Type B pancreatic cell (in vitro differentiated cells): ENCODE measurements at regions not wholly inside any gene's neighbourhood (a gene's known extent, or its start where the extent isn't known, plus 50 kb on each side); places are given as distances from the start of the nearest gene placed in this dataset.

Source experiments
- DNase-seq: peaks from one replicate; pipeline ENCODE4 v3.0.0; 2021; ENCODE audit warnings: mixed read lengths; ENCODE audit not compliant: unreplicated experiment; ENCODE audit errors: extremely low spot score
- H3K27ac Mint-ChIP-seq: 2 replicates; pipeline ENCODE4 v1.8.0; 2021; ENCODE audit warnings: mild to moderate bottlenecking, mixed read lengths
- H3K27me3 Mint-ChIP-seq: 2 replicates; pipeline ENCODE4 v1.8.0; 2021; ENCODE audit warnings: mixed read lengths
- H3K36me3 Mint-ChIP-seq: 2 replicates; pipeline ENCODE4 v1.8.0; 2021; ENCODE audit warnings: mixed read lengths
- H3K4me1 Mint-ChIP-seq: one replicate; pipeline ENCODE4 v1.8.0; 2021; ENCODE audit warnings: mixed read lengths; ENCODE audit not compliant: unreplicated experiment
- H3K4me3 Mint-ChIP-seq: 2 replicates; pipeline ENCODE4 v1.8.0; 2021; ENCODE audit warnings: mild to moderate bottlenecking, mixed read lengths
- H3K9me3 Mint-ChIP-seq: 2 replicates; pipeline ENCODE4 v1.8.0; 2021; ENCODE audit warnings: mixed read lengths
- TF ChIP-seq, protein P1 (sequence below): fragments of 200-600 bp; sonication (generic); conservative IDR thresholded peaks from 2 replicates; pipeline ENCODE4 v1.5.0; 2021; ENCODE audit warnings: antibody characterized with exemption, mild to moderate bottlenecking

DNA sequence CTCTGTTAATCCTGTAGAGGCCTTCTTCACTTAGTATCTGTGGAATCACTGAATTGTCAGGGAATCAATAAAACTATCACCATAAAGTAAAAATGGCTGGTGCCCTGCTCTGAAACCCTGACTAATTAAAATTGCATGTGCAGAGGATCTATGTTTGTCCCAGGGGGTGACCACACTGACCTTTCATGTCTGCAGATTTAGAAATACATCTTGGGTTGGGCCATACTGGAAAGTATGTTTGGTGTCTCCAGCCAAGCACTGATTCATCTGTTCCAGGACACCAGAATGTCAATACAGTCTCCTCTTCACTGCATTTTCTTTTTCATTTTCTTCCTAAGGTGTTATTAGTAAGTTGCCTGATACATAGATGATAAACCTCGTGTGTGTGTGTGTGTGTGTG is 490.9 kb upstream of the INTU start:
- H3K36me3 Mint-ChIP-seq, result no peaks in the 10 kb centered on the region
- H3K27ac Mint-ChIP-seq, result no peak overlapping the region
- TF ChIP-seq, protein P1, sequence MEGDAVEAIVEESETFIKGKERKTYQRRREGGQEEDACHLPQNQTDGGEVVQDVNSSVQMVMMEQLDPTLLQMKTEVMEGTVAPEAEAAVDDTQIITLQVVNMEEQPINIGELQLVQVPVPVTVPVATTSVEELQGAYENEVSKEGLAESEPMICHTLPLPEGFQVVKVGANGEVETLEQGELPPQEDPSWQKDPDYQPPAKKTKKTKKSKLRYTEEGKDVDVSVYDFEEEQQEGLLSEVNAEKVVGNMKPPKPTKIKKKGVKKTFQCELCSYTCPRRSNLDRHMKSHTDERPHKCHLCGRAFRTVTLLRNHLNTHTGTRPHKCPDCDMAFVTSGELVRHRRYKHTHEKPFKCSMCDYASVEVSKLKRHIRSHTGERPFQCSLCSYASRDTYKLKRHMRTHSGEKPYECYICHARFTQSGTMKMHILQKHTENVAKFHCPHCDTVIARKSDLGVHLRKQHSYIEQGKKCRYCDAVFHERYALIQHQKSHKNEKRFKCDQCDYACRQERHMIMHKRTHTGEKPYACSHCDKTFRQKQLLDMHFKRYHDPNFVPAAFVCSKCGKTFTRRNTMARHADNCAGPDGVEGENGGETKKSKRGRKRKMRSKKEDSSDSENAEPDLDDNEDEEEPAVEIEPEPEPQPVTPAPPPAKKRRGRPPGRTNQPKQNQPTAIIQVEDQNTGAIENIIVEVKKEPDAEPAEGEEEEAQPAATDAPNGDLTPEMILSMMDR, result no peak
- peaks cover 4% of the 10 kb centered on the region for H3K4me1 Mint-ChIP-seq
- DNase-seq, result no peak
- no peaks in the 10 kb centered on the region for H3K27me3 Mint-ChIP-seq
- no peaks in the 10 kb centered on the region for H3K9me3 Mint-ChIP-seq
- H3K4me3 Mint-ChIP-seq, result no peak overlapping the region

DNA sequence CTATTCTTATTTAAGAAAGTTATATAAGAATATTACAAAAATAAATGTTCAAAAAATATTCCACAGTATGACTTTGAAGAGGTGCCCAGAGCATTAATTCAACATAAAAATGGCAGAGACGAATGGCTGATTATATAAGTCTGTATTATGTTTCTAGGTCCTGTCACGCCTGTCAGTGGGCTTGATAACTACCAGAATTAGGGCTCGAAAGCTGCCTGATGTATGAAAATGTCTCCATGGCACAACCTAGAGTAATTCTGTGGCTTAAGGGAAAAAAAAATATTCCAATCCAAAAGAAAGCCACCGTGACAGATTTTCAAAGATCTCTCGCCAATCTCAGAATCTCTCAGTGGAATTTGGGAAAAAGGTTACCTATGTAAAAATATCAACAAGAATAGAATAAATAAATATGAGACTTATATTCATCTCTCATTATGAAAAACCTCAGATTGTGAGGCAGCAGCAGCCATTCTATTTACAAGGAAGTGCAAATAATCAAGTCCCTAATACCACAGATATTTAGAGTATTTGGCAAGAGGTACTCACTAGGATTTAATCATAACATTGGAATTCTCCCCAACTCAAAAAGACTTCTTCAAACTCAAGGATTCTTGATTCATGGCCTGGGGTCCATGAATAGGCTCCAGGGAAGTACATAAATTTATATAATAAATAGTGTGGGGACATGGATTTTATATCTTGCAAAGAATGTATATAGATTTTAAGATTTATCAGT is 489.1 kb upstream of the INTU start:
- Mint-ChIP-seq H3K27me3 (no peaks in the 10 kb centered on the region), H3K4me3 (no peak overlapping the region), H3K9me3 (no peaks in the 10 kb centered on the region), H3K4me1 (peaks cover 4% of the 10 kb centered on the region), H3K27ac (no peak overlapping the region), H3K36me3 (no peaks in the 10 kb centered on the region)
- TF ChIP-seq, protein P1, result no peak
- no peak for DNase-seq

DNA sequence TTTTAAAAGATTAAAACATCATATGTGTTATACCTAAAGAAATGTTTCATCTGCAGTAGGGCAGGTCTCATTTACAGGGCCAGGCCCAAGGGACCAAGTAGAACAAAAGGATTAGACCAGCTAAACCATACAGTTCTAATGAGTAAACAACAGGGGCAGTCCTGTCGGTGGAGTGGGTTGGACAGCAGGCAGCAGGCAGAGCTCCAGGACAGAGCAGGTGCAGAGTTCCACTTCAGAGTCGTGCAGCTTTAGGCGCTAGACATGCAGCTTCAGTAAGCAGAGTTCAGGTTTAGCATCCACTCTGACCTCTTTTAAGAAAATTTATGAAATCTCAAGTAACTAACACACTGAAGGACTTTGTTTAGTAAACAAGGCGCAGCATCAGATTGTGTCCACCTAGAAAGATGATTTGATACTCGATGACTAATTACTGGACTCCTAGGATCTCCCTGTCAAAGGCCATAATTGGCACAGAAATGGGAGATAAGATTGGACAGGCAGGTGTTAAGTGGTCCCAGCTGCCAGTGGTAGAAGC is 487.7 kb upstream of the INTU start:
- Mint-ChIP-seq H3K4me1 (peaks cover 4% of the 10 kb centered on the region), H3K36me3 (no peaks in the 10 kb centered on the region), H3K27ac (no peak overlapping the region), H3K9me3 (no peaks in the 10 kb centered on the region), H3K27me3 (no peaks in the 10 kb centered on the region), H3K4me3 (no peak overlapping the region)
- TF ChIP-seq, protein P1, result no peak
- no peak for DNase-seq

DNA sequence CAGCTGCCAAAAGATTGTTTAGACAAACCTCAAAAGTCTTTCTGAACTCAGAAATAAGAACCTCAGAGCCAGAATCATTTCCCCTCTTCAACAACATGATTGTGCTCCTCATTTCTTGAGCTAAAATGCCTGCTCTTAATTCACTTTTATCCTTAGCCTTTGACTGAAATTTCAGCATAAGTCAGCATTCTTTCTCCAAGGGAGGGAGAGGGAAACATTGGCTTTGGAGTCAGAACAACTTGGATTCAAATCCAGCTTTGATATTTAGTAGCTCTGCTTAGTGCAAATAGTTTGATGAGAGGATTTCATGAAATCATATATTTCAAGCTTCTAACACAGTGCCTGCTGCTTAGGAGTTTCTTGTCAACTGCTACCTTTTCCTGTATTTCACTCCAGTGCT is 484.6 kb upstream of the INTU start:
- Mint-ChIP-seq H3K4me3 (no peak overlapping the region), H3K9me3 (no peaks in the 10 kb centered on the region), H3K27ac (no peak overlapping the region), H3K36me3 (no peaks in the 10 kb centered on the region), H3K4me1 (no peaks in the 10 kb centered on the region), H3K27me3 (no peaks in the 10 kb centered on the region)
- no peak for DNase-seq
- TF ChIP-seq, protein P1, result no peak

DNA sequence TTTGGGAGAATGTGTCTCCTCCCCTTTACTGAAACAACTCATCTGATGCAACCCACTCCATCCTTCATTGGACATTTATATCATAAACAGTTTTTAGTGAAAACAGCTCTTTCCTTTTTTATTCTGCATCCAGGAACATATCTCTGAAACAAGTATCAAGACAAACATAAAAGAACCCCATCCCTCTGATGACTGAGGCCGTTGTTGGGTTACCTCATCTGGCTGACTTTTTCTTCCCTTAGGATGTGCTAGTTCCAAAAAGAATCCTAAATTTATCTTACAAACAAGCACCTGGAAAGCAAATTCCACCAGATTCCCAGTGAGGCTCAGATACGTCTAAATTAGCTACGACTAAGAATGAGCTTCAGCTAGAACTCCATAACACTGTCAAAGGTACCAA is 483.7 kb upstream of the INTU start:
- DNase-seq, result no peak
- no peaks in the 10 kb centered on the region for H3K27me3 Mint-ChIP-seq
- TF ChIP-seq, protein P1, result no peak
- H3K4me3 Mint-ChIP-seq, result no peak overlapping the region
- no peaks in the 10 kb centered on the region for H3K36me3 Mint-ChIP-seq
- H3K4me1 Mint-ChIP-seq, result no peaks in the 10 kb centered on the region
- H3K27ac Mint-ChIP-seq, result no peak overlapping the region
- no peaks in the 10 kb centered on the region for H3K9me3 Mint-ChIP-seq
